Coronary artery (tissue), 2 donors: ENCODE measurements at regions not wholly inside any gene's neighbourhood (a gene's known extent, or its start where the extent isn't known, plus 50 kb on each side); places are given as distances from the start of the nearest gene placed in this dataset.

Experiments
- DNase-seq: peaks from one replicate; pipeline ENCODE4 v3.0.0-alpha.2; 2017; ENCODE audit warnings: low spot score
- H3K27ac ChIP-seq, 2 donors: fragments of 200-600 bp; sonication (generic); one replicate each; pipeline ENCODE4 v1.5.1; 2016 to 2019
- H3K4me3 ChIP-seq: fragments of 200-600 bp; sonication (generic); 2 replicates; pipeline ENCODE4 v1.5.1; 2016; ENCODE audit warnings: mild to moderate bottlenecking, moderate library complexity
- TF ChIP-seq, protein P1 (sequence below): fragments of 200-600 bp; sonication (generic); IDR thresholded peaks from one replicate; pipeline ENCODE4 v1.5.1; 2019; ENCODE audit warnings: antibody characterized with exemption

DNA sequence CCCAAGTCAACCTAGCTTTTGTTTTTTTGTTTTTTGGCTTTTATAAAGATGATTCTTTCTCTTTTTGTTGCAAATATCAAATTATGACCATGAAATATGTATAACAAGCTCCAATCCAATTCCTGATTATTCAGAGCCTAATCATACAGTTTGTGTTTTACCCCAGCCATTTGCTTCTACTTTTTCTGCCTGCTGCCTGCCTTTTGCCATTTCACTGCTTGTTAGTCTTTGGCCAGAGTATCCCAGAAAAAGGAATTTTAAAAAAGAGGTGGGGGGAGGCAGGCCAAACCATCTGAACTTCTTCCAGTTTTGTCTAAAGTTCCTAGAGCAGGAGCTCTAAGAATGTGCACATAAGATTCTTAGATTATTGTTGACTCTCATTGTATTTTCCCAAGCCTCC, 211.9 kb upstream of the VRK2 start:
- Histone ChIP-seq H3K27ac (no peak overlapping the region), H3K4me3 (no peak overlapping the region)
- TF ChIP-seq, protein P1, sequence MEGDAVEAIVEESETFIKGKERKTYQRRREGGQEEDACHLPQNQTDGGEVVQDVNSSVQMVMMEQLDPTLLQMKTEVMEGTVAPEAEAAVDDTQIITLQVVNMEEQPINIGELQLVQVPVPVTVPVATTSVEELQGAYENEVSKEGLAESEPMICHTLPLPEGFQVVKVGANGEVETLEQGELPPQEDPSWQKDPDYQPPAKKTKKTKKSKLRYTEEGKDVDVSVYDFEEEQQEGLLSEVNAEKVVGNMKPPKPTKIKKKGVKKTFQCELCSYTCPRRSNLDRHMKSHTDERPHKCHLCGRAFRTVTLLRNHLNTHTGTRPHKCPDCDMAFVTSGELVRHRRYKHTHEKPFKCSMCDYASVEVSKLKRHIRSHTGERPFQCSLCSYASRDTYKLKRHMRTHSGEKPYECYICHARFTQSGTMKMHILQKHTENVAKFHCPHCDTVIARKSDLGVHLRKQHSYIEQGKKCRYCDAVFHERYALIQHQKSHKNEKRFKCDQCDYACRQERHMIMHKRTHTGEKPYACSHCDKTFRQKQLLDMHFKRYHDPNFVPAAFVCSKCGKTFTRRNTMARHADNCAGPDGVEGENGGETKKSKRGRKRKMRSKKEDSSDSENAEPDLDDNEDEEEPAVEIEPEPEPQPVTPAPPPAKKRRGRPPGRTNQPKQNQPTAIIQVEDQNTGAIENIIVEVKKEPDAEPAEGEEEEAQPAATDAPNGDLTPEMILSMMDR, result no peak
- no peak for DNase-seq

DNA sequence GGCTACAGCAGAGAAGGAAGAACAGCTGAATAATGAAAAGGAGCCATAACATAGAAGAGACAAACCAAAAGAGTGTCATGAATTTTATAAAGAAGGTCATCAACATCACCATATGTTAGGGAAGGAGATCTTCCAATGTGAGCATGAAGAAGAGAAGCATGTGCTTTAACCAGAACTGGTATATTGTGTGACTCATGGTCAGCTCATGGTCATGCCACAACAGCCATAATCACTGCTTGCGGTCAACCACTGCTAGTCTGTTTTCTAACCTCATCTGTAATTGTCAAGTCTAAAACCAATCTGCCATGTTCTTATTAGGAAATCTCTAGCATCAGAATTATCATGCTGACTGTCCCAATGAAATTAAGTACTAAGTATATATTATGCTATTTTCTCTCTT, 204.1 kb upstream of the VRK2 start:
- Histone ChIP-seq H3K27ac (no peak overlapping the region), H3K4me3 (no peak overlapping the region)
- TF ChIP-seq, protein P1, result no peak
- no peak for DNase-seq

DNA sequence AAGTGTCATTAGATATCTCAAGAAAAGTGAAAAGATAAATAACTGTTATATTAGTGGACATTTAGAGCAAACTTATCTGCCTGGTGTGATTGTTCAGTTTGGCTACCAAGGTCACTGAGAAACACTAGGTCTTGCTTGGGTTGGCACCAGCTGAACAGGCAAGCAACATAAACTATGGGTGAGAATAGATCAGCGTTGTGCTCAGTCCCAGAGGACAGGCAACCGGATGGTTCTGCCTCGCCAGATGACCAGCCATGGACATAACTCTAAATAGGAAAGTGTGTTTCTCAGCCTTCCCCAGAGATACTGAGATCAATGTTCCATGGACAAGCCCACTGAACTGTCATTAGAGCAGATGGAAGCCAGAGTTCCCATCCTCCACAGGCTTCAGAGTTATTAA, 203.4 kb upstream of the VRK2 start:
- DNase-seq, result no peak
- no peak overlapping the region for H3K27ac ChIP-seq
- H3K4me3 ChIP-seq, result no peak overlapping the region
- TF ChIP-seq, protein P1, result no peak

DNA sequence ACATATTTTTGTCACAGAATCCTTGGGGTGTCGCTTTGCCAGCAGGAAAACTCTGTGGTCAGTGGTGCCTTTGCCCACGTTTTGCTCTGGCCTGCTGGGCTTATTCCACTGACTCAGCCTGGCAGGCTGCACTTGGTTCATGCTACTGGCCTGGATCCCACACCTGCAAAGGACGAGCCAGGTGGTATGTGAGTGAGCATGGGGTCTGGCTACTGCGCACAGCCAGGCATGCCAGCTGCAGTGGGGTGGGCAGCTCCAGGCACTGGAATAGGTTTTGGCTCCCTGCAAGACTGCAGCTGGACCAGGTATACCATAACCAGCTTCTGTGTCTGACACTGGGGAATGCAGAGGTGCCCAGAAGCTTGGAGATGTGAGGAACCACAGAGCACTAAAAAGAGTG, 197.9 kb upstream of the VRK2 start:
- H3K4me3 ChIP-seq, result no peak overlapping the region
- TF ChIP-seq, protein P1, result no peak
- H3K27ac ChIP-seq, result no peak overlapping the region
- DNase-seq, result no peak

DNA sequence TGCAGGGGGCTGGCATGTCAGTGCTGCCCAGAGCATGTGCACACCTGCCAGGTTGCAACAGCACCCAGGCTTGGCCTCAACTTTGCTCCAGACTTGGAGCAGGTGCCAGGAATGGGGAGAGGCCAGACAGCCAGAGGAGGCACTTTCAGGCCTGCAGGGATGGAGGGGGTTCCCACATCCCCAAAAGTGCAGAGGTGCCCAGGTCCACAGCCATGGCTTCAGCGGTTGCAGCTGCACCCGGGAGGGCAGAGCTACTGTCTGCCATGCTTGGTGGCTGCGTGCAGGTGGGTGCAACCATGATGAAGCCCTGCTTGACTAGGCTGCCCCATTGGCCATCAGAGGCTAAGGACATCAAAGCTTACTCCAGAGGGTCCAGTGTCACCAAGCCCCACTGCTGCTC, 196.8 kb upstream of the VRK2 start:
- no peak for DNase-seq
- TF ChIP-seq, protein P1, result no peak
- Histone ChIP-seq H3K27ac (no peak overlapping the region), H3K4me3 (no peak overlapping the region)

DNA sequence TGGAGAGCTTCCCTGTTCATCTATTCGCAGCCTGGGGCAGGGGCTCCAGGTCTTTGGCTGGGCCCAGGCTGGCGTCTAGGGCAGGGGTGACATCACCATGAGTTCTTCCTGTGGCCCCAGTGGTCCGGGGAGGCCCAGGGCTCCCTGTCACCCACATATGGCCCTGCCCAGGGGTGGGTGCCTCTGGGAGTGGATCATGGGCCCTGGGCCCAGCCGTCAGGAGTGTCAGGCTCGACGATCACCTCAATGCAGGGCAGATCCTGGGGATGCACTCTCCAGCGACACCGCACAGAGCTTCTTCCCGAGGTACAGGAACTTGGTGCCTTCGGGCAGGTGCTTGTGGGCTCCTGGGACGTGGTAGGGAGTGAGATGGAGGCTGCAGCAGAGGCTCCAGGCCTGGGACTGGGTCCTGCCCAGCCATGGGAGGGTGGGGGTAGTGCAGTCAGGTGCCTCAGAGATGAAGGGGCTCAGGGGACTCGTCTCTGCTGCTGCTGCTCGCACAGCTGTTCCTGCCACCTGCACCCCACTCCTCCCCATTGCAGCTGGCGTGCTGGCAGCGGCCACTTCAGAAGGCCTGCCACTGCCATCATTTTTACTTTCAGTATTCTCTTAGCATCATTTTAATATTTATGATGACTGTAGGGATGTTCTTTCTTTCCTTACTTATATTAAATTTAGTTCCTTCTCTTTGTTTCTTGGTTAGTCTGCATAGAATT, 196.0 kb upstream of the VRK2 start:
- H3K4me3 ChIP-seq, result no peak overlapping the region
- no peak overlapping the region for H3K27ac ChIP-seq
- no peak for DNase-seq
- TF ChIP-seq, protein P1, result no peak

DNA sequence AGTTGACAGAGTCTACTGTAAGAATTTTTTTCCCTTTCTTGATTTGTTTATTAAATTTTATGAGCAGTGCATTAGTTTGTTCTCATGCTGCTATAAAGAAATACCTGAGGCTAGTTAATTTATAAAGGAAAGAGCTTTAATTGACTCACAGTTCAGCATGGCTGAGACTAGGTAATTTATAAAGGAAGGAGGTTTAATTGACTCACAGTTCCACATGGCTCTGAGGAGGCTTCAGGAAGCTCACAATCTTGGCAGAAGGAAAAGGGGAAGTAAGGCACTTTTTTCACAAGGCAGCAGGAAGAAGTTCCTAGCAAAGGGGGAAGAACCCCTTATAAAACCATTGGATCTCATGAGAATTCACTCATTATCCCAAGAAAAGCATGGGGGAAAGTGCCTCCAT, 191.4 kb upstream of the VRK2 start:
- Histone ChIP-seq H3K27ac (no peak overlapping the region), H3K4me3 (no peak overlapping the region)
- TF ChIP-seq, protein P1, result no peak
- DNase-seq, result no peak
